ENCODE measurements at regions not wholly inside any gene's neighbourhood (a gene's known extent, or its start where the extent isn't known, plus 50 kb on each side); places are given as distances from the start of the nearest gene placed in this dataset.
"Not testable (repeated sequence)": the region's sequence is repeated elsewhere in the genome, so short reads cannot be mapped to it uniquely, and the experiment has no call there.

- DNase-seq (ENCODE audit: low read depth, low spot score), result no peak
These were observed 594.1 kb downstream of the TBC1D22A start for GRCh38 chr22:47356511-47357011.

- DNase-seq (ENCODE audit: low read depth, low spot score), result no peak
These were observed 593.5 kb downstream of the TBC1D22A start for GRCh38 chr22:47355776-47356510.

GRCh38 chr22:47355388-47355725 lies 592.9 kb downstream of the TBC1D22A start:
- no peak for DNase-seq (ENCODE audit: low read depth, low spot score)

GRCh38 chr22:47354668-47355387 lies 592.4 kb downstream of the TBC1D22A start:
- no peak for DNase-seq (ENCODE audit: low read depth, low spot score)

GRCh38 chr22:47352920-47353700 lies 590.7 kb downstream of the TBC1D22A start:
- no peak for DNase-seq (ENCODE audit: low read depth, low spot score)

- no peak for DNase-seq (ENCODE audit: low read depth, low spot score)
These were observed 589.6 kb downstream of the TBC1D22A start for GRCh38 chr22:47351836-47352579.

GRCh38 chr22:47346287-47346686 lies 583.8 kb downstream of the TBC1D22A start:
- not testable (repeated sequence) for DNase-seq (ENCODE audit: low read depth, low spot score)

GRCh38 chr22:47345025-47345424 lies 582.6 kb downstream of the TBC1D22A start:
- no peak for DNase-seq (ENCODE audit: low read depth, low spot score)

GRCh38 chr22:47344414-47344813 lies 582.0 kb downstream of the TBC1D22A start:
- DNase-seq (ENCODE audit: low read depth, low spot score), result no peak

- no peak for DNase-seq (ENCODE audit: low read depth, low spot score)
These were observed 581.2 kb downstream of the TBC1D22A start for GRCh38 chr22:47343611-47344010.

- DNase-seq (ENCODE audit: low read depth, low spot score), result no peak
These were observed 580.0 kb downstream of the TBC1D22A start for GRCh38 chr22:47342446-47342845.

- DNase-seq (ENCODE audit: low read depth, low spot score), result no peak
These were observed 579.0 kb downstream of the TBC1D22A start for GRCh38 chr22:47341464-47341863.

GRCh38 chr22:47340851-47341436 lies 578.5 kb downstream of the TBC1D22A start:
- DNase-seq (ENCODE audit: low read depth, low spot score), result no peak

- no peak for DNase-seq (ENCODE audit: low read depth, low spot score)
These were observed 574.7 kb downstream of the TBC1D22A start for GRCh38 chr22:47337161-47337621.

GRCh38 chr22:47335958-47336357 lies 573.5 kb downstream of the TBC1D22A start:
- DNase-seq (ENCODE audit: low read depth, low spot score), result no peak

GRCh38 chr22:47335460-47335859 lies 573.0 kb downstream of the TBC1D22A start:
- no peak for DNase-seq (ENCODE audit: low read depth, low spot score)

GRCh38 chr22:47334601-47335000 lies 572.2 kb downstream of the TBC1D22A start:
- no peak for DNase-seq (ENCODE audit: low read depth, low spot score)

- no peak for DNase-seq (ENCODE audit: low read depth, low spot score)
These were observed 571.2 kb downstream of the TBC1D22A start for GRCh38 chr22:47333625-47334024.

- no peak for DNase-seq (ENCODE audit: low read depth, low spot score)
These were observed 570.0 kb downstream of the TBC1D22A start for GRCh38 chr22:47332246-47332980.

- DNase-seq (ENCODE audit: low read depth, low spot score), result no peak
These were observed 569.3 kb downstream of the TBC1D22A start for GRCh38 chr22:47331750-47332149.
